CD4-positive, alpha-beta T cell (primary cell): ENCODE measurements at regions not wholly inside any gene's neighbourhood (a gene's known extent, or its start where the extent isn't known, plus 50 kb on each side); places are given as distances from the start of the nearest gene placed in this dataset.
"Not testable (repeated sequence)": the region's sequence is repeated elsewhere in the genome, so short reads cannot be mapped to it uniquely, and the experiment has no call there.

Source experiments
- ATAC-seq: fragments of 200-7000 bp; cut with Tn5 transposase; one replicate; pipeline ENCODE4 v1.10.0; 2022; ENCODE audit warnings: mild to moderate bottlenecking; ENCODE audit not compliant: poor library complexity
- CTCF ChIA-PET: fragments of 350-600 bp; sonication (Branson Sonifier 250); formaldehyde crosslinking; loops from one replicate; lab custom pipeline; 2021; ENCODE audit warnings: antibody characterized with exemption, inconsistent platforms; lab: Charles Lee
- POLR2A ChIA-PET: fragments of 350-600 bp; sonication (Branson Sonifier 250); formaldehyde crosslinking; loops from one replicate; lab custom pipeline; 2021; ENCODE audit warnings: antibody characterized with exemption, inconsistent platforms; lab: Charles Lee
- DNase-seq, 14 experiments: peaks; one replicate each; pipeline ENCODE4 v3.0.0-alpha.2; 2013 to 2020; ENCODE audit warnings: mixed read lengths in 2 of 14
- H3K27ac ChIP-seq, 2 donors: one replicate each; pipeline versions ENCODE4 v1.5.1 to v1.7.0; 2013; ENCODE audit warnings: low read length in 2 of 2, low read depth in 1 of 2, mild to moderate bottlenecking in 1 of 2
- H3K27me3 ChIP-seq, 2 experiments: 1 replicate in 1 of 2; 2 replicates in 1 of 2; pipeline versions ENCODE4 v1.6.1 to v1.7.0; 2013; ENCODE audit warnings: low read length in 2 of 2, control low read depth in 1 of 2, mild to moderate bottlenecking in 1 of 2, moderate library complexity in 1 of 2; ENCODE audit not compliant: insufficient read depth in 2 of 2, control insufficient read depth in 1 of 2
- H3K36me3 ChIP-seq: one replicate; pipeline ENCODE4 v1.6.1; 2013; ENCODE audit warnings: low read length, control low read depth; ENCODE audit not compliant: insufficient read depth
- H3K4me1 ChIP-seq: one replicate; pipeline ENCODE4 v1.6.1; 2013; ENCODE audit warnings: low read length, control low read depth; ENCODE audit not compliant: insufficient read depth
- H3K4me3 ChIP-seq: one replicate; pipeline ENCODE4 v1.5.1; 2013; ENCODE audit warnings: mild to moderate bottlenecking, low read length, moderate library complexity
- H3K9me3 ChIP-seq, 2 experiments: 1 replicate in 1 of 2; 2 replicates in 1 of 2; pipeline versions ENCODE4 v1.6.1 to v1.7.0; 2013; ENCODE audit warnings: low read length in 2 of 2, mild to moderate bottlenecking in 2 of 2, control low read depth in 1 of 2, moderate library complexity in 1 of 2; ENCODE audit not compliant: control insufficient read depth in 1 of 2, insufficient read depth in 1 of 2
- H3K27ac Mint-ChIP-seq: one replicate; pipeline ENCODE4 v1.8.0; 2020; ENCODE audit warnings: mixed read lengths
- H3K27me3 Mint-ChIP-seq: one replicate; pipeline ENCODE4 v1.8.0; 2021; ENCODE audit warnings: mixed read lengths
- H3K36me3 Mint-ChIP-seq: one replicate; pipeline ENCODE4 v1.8.0; 2021; ENCODE audit warnings: low read depth, mixed read lengths
- H3K4me1 Mint-ChIP-seq: one replicate; pipeline ENCODE4 v1.8.0; 2021; ENCODE audit warnings: low read depth, mixed read lengths
- H3K4me3 Mint-ChIP-seq: one replicate; pipeline ENCODE4 v1.8.0; 2020; ENCODE audit warnings: mild to moderate bottlenecking, mixed read lengths
- H3K9me3 Mint-ChIP-seq: one replicate; pipeline ENCODE4 v1.8.0; 2020; ENCODE audit warnings: mixed read lengths
- CTCF ChIP-seq: fragments of 200-600 bp; IDR thresholded peaks from one replicate; pipeline ENCODE4 v1.8.0; 2022; ENCODE audit warnings: antibody characterized with exemption, mild to moderate bottlenecking
- intact Hi-C, 2 experiments: fragments of 100-400 bp; cut with DNase I in 1 of 2; cut with micrococcal nuclease in 1 of 2; formaldehyde crosslinking; loops; one replicate each; pipeline versions ENCODE4 v1.15.1 to v1.9.0; 2023 to 2025; cut with DNase I, micrococcal nuclease

GRCh38 chr14:27881646-27882045 is 884.9 kb upstream of the FOXG1 start:
- peaks cover 25% of the 10 kb centered on the region for H3K9me3 Mint-ChIP-seq
- CTCF ChIA-PET = interaction anchor here (1.8 kb wide), 1 partner anchor 8 kb away, joined by 5 read pairs; no protein-coding TSS in a partner anchor
- H3K36me3 Mint-ChIP-seq = no peaks in the 10 kb centered on the region
- Histone ChIP-seq H3K36me3 (no peaks in the 10 kb centered on the region), H3K9me3 (peaks cover 0 to 10% of the 10 kb centered on the region in 2 experiments), H3K27ac (no peak overlapping the region), H3K4me1 (no peaks in the 10 kb centered on the region), H3K27me3 (no peaks in the 10 kb centered on the region), H3K4me3 (no peak overlapping the region)
- POLR2A ChIA-PET = no interaction called here
- no peak overlapping the region for H3K4me3 Mint-ChIP-seq
- H3K27me3 Mint-ChIP-seq = no peaks in the 10 kb centered on the region
- H3K27ac Mint-ChIP-seq = no peak overlapping the region
- no peaks in the 10 kb centered on the region for H3K4me1 Mint-ChIP-seq
- DNase-seq = no peak
- no peak for TF ChIP-seq CTCF
- no peak for ATAC-seq
- intact Hi-C loops = no loop called here

GRCh38 chr14:27886256-27886655 is 880.3 kb upstream of the FOXG1 start:
- intact Hi-C loops = no loop called here
- DNase-seq (no peak), ATAC-seq (no peak)
- CTCF ChIA-PET = no interaction called here
- Mint-ChIP-seq H3K4me1 (no peaks in the 10 kb centered on the region), H3K36me3 (no peaks in the 10 kb centered on the region), H3K27ac (no peak overlapping the region), H3K4me3 (no peak overlapping the region), H3K9me3 (peaks cover 22% of the 10 kb centered on the region), H3K27me3 (no peaks in the 10 kb centered on the region)
- Histone ChIP-seq H3K9me3 (peaks cover 6 to 10% of the 10 kb centered on the region in 2 experiments), H3K36me3 (no peaks in the 10 kb centered on the region), H3K4me1 (no peaks in the 10 kb centered on the region), H3K27ac (no peak overlapping the region), H3K27me3 (no peaks in the 10 kb centered on the region), H3K4me3 (no peak overlapping the region)
- no peak for TF ChIP-seq CTCF
- POLR2A ChIA-PET = no interaction called here

- H3K27ac Mint-ChIP-seq = no peak overlapping the region
- H3K36me3 ChIP-seq = no peaks in the 10 kb centered on the region
- H3K36me3 Mint-ChIP-seq = no peaks in the 10 kb centered on the region
- no peak overlapping the region for H3K27ac ChIP-seq
- no peak for TF ChIP-seq CTCF
- peaks cover 15% of the 10 kb centered on the region for H3K9me3 Mint-ChIP-seq
- H3K27me3 ChIP-seq = no peaks in the 10 kb centered on the region
- ChIA-PET CTCF (interaction anchor here (1.5 kb wide), 1 partner anchor 9 kb away, joined by 5 read pairs; no protein-coding TSS in a partner anchor), POLR2A (no interaction called here)
- intact Hi-C loops = no loop called here
- no peaks in the 10 kb centered on the region for H3K27me3 Mint-ChIP-seq
- no peaks in the 10 kb centered on the region for H3K4me1 Mint-ChIP-seq
- H3K4me3 Mint-ChIP-seq = no peak overlapping the region
- no peak overlapping the region for H3K4me3 ChIP-seq
- DNase-seq = no peak
- no peaks in the 10 kb centered on the region for H3K4me1 ChIP-seq
- peaks cover 0 to 6% of the 10 kb centered on the region in 2 experiments for H3K9me3 ChIP-seq
- no peak for ATAC-seq
Measured at GRCh38 chr14:27890259-27890658, 876.3 kb upstream of the FOXG1 start.

GRCh38 chr14:27908484-27908883 is 858.1 kb upstream of the FOXG1 start:
- POLR2A ChIA-PET, H3K36me3 Mint-ChIP-seq, H3K9me3 ChIP-seq, H3K27me3 Mint-ChIP-seq, H3K27ac Mint-ChIP-seq, CTCF ChIA-PET, DNase-seq, H3K4me3 Mint-ChIP-seq, ATAC-seq, intact Hi-C loops, H3K27me3 ChIP-seq, H3K4me1 ChIP-seq, H3K4me1 Mint-ChIP-seq, H3K4me3 ChIP-seq, H3K36me3 ChIP-seq, H3K27ac ChIP-seq: not testable (repeated sequence)
- H3K9me3 Mint-ChIP-seq = peaks cover 11% of the 10 kb centered on the region
